HCT116 (cell line): ENCODE measurements at regions not wholly inside any gene's neighbourhood (a gene's known extent, or its start where the extent isn't known, plus 50 kb on each side); places are given as distances from the start of the nearest gene placed in this dataset.

Source experiments
- ATAC-seq: fragments of 200-7000 bp; cut with Tn5 transposase; 2 replicates; pipeline ENCODE4 v1.9.1; 2020; ENCODE audit warnings: mild to moderate bottlenecking, moderate library complexity
- BruUV-seq: library from RNA; stranded (reverse); fragments of 400-500 nt; replicated peaks from 2 replicates; lab custom pipeline; 2021; lab: Mats Ljungman, UMichigan
- CTCF ChIA-PET: fragments of 300-600 bp; sonication (Branson Sonifier 250); formaldehyde crosslinking; loops from one replicate; lab custom pipeline; 2021; ENCODE audit warnings: antibody characterized with exemption; lab: Charles Lee
- POLR2A ChIA-PET: fragments of 300-600, 350-600 bp; sonication (Branson Sonifier 250); formaldehyde crosslinking; loops from one replicate; lab custom pipeline; 2021; ENCODE audit warnings: antibody characterized with exemption; lab: Charles Lee
- RAD21 ChIA-PET, 2 experiments: fragments of 300-600 bp; sonication (Branson Sonifier 250); formaldehyde crosslinking; loops; one replicate each; lab custom pipeline; 2023; ENCODE audit warnings: low total read pairs in 2 of 2; ENCODE audit not compliant: uncharacterized antibody in 2 of 2, unreplicated experiment in 2 of 2, low non-redundant PET in 1 of 2; lab: Charles Lee
- DNase-seq: peaks from one replicate; pipeline ENCODE4 v3.0.0-alpha.2; 2010; ENCODE audit warnings: low read depth, low spot score
- H2AFZ ChIP-seq: fragments of 200-600 bp; shearing (Covaris generic), sonication (generic); 2 replicates; pipeline ENCODE4 v1.6.1; 2017; ENCODE audit warnings: low read depth, mixed run types, mixed read lengths, antibody characterized with exemption, low read length; ENCODE audit not compliant: poor library complexity, severe bottlenecking
- H3K27ac ChIP-seq: 2 replicates; pipeline ENCODE4 v1.5.1; 2012; ENCODE audit warnings: low read depth, low read length
- H3K27me3 ChIP-seq: fragments of 200-600 bp; sonication (generic); 2 replicates; pipeline ENCODE4 v1.6.1; 2016; ENCODE audit warnings: mixed run types, low read length, mixed read lengths; ENCODE audit not compliant: insufficient read depth
- H3K36me3 ChIP-seq, 2 experiments: fragments of 200-500 bp in 1 of 2; fragments of 200-600 bp in 1 of 2; sonication (Bioruptor generic) in 1 of 2; sonication (generic) in 1 of 2; 2 replicates each; pipeline versions ENCODE4 v1.5.1 to v1.6.1; 2014 to 2016; ENCODE audit warnings: low read length in 2 of 2, inconsistent platforms in 1 of 2, mixed read lengths in 1 of 2, mixed run types in 1 of 2; ENCODE audit not compliant: insufficient read depth in 2 of 2, control insufficient read depth in 1 of 2
- H3K4me1 ChIP-seq, 2 experiments: fragments of 200-600 bp in 1 of 2; sonication (generic) in 1 of 2; 2 replicates each; pipeline versions ENCODE4 v1.5.1 to v1.6.1; 2012 to 2017; ENCODE audit warnings: low read length in 2 of 2, inconsistent platforms in 1 of 2, mild to moderate bottlenecking in 1 of 2, mixed read lengths in 1 of 2, mixed run types in 1 of 2, moderate library complexity in 1 of 2; ENCODE audit not compliant: insufficient read depth in 2 of 2, control insufficient read depth in 1 of 2
- H3K4me2 ChIP-seq: fragments of 200-600 bp; sonication (generic); 2 replicates; pipeline ENCODE4 v1.6.1; 2017; ENCODE audit warnings: mixed run types, low read length, mixed read lengths
- H3K4me3 ChIP-seq, 2 experiments: fragments of 200-600 bp in 1 of 2; sonication (generic) in 1 of 2; replicated peaks in 1 of 2; 2 replicates each; pipeline ENCODE4 v1.5.1; 2011 to 2016; ENCODE audit warnings: low read length in 2 of 2, control low read depth in 1 of 2, low read depth in 1 of 2, mild to moderate bottlenecking in 1 of 2, mixed read lengths in 1 of 2, mixed run types in 1 of 2
- H3K79me2 ChIP-seq: fragments of 200-600 bp; sonication (generic); 2 replicates; pipeline ENCODE4 v1.6.1; 2017; ENCODE audit warnings: mild to moderate bottlenecking, mixed run types, low read length, moderate library complexity, mixed read lengths; ENCODE audit not compliant: insufficient read depth
- H3K9ac ChIP-seq: fragments of 200-600 bp; sonication (generic); 2 replicates; pipeline ENCODE4 v1.6.1; 2016; ENCODE audit warnings: low read length, mixed read lengths
- H3K9me2 ChIP-seq: fragments of 200-600 bp; sonication (generic), shearing (Covaris generic); 2 replicates; pipeline ENCODE4 v1.6.1; 2017; ENCODE audit warnings: mixed run types, mild to moderate bottlenecking, moderate library complexity; ENCODE audit not compliant: insufficient read depth
- H3K9me3 ChIP-seq, 2 experiments: fragments of 200-500 bp in 1 of 2; fragments of 200-600 bp in 1 of 2; sonication (Bioruptor generic) in 1 of 2; sonication (generic) in 1 of 2; 2 replicates each; pipeline ENCODE4 v1.6.1; 2014 to 2017; ENCODE audit warnings: low read length in 2 of 2, mixed read lengths in 2 of 2, inconsistent platforms in 1 of 2, low read depth in 1 of 2, mild to moderate bottlenecking in 1 of 2, mixed run types in 1 of 2, moderate library complexity in 1 of 2; ENCODE audit not compliant: control insufficient read depth in 1 of 2, insufficient read depth in 1 of 2
- H4K20me1 ChIP-seq: fragments of 200-600 bp; sonication (generic), shearing (Covaris generic); 2 replicates; pipeline ENCODE4 v1.6.1; 2017; ENCODE audit warnings: mixed run types, mild to moderate bottlenecking, moderate library complexity; ENCODE audit not compliant: insufficient read depth
- CBX3 ChIP-seq: IDR thresholded peaks from 2 replicates; pipeline ENCODE4 v1.6.1; 2012; ENCODE audit warnings: low read depth
- ELF1 ChIP-seq: IDR thresholded peaks from 2 replicates; pipeline ENCODE4 v1.6.1; 2012; ENCODE audit warnings: low read depth, borderline replicate concordance
- EZH2phosphoT487 ChIP-seq: fragments of 200-600 bp; IDR thresholded peaks from 2 replicates; pipeline ENCODE4 v1.6.1; 2018; ENCODE audit warnings: antibody characterized with exemption, borderline replicate concordance
- JUND ChIP-seq: IDR thresholded peaks from 2 replicates; pipeline ENCODE4 v1.6.1; 2012
- MAX ChIP-seq: IDR thresholded peaks from 2 replicates; pipeline ENCODE4 v1.6.1; 2012
- POLR2A ChIP-seq: IDR thresholded peaks from 2 replicates; pipeline ENCODE4 v1.7.0; 2011; ENCODE audit warnings: borderline replicate concordance; ENCODE audit not compliant: insufficient read depth, insufficient read length; ENCODE audit errors: extremely low read depth
- SP1 ChIP-seq: IDR thresholded peaks from 2 replicates; pipeline ENCODE4 v1.6.1; 2012; ENCODE audit warnings: low read depth
- ZFX ChIP-seq: fragments of 450-650 bp; IDR thresholded peaks from 2 replicates; pipeline ENCODE4 v1.6.1; 2017
- ZNF274 ChIP-seq: fragments of 200-500 bp; sonication (Bioruptor generic); IDR thresholded peaks from 2 replicates; pipeline ENCODE4 v1.6.1; 2014; ENCODE audit warnings: mild to moderate bottlenecking, low read depth, low read length, inconsistent platforms
- intact Hi-C: fragments of 100-400 bp; cut with micrococcal nuclease; formaldehyde crosslinking; loops from 2 replicates; pipeline ENCODE4 v1.10.0; 2022
- TF ChIP-seq, protein P1 (sequence below): IDR thresholded peaks from 2 replicates; pipeline ENCODE4 v1.6.1; 2012
- TF ChIP-seq, protein P2 (sequence below), 3 experiments: fragments of 200-600 bp in 1 of 3; sonication (generic) in 1 of 3; IDR thresholded peaks in 2 of 3; conservative IDR thresholded peaks in 1 of 3; 2 replicates each; pipeline ENCODE4 v1.5.1; 2012 to 2017; ENCODE audit warnings: low read depth in 2 of 3, low read length in 2 of 3, antibody characterized with exemption in 1 of 3, borderline replicate concordance in 1 of 3, control low read depth in 1 of 3, mild to moderate bottlenecking in 1 of 3, mixed read lengths in 1 of 3, mixed run types in 1 of 3, moderate library complexity in 1 of 3; ENCODE audit not compliant: insufficient read depth in 1 of 3

GRCh38 chr10:4596951-4597350 is 229.1 kb upstream of the AKR1E2 start:
- Histone ChIP-seq H4K20me1 (no peaks in the 10 kb centered on the region), H3K27me3 (no peaks in the 10 kb centered on the region), H3K36me3 (no peaks in the 10 kb centered on the region), H3K9ac (no peak overlapping the region), H3K4me3 (no peak overlapping the region)
- BruUV-seq, result no TSS peak
- POLR2A ChIA-PET, result no interaction called here
- TF ChIP-seq, protein P1, sequence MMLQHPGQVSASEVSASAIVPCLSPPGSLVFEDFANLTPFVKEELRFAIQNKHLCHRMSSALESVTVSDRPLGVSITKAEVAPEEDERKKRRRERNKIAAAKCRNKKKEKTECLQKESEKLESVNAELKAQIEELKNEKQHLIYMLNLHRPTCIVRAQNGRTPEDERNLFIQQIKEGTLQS, result no peak
- TF ChIP-seq JUND, result no peak
- no peak for TF ChIP-seq POLR2A
- TF ChIP-seq ZFX, result no peak
- TF ChIP-seq ELF1, result no peak
- TF ChIP-seq, protein P2, sequence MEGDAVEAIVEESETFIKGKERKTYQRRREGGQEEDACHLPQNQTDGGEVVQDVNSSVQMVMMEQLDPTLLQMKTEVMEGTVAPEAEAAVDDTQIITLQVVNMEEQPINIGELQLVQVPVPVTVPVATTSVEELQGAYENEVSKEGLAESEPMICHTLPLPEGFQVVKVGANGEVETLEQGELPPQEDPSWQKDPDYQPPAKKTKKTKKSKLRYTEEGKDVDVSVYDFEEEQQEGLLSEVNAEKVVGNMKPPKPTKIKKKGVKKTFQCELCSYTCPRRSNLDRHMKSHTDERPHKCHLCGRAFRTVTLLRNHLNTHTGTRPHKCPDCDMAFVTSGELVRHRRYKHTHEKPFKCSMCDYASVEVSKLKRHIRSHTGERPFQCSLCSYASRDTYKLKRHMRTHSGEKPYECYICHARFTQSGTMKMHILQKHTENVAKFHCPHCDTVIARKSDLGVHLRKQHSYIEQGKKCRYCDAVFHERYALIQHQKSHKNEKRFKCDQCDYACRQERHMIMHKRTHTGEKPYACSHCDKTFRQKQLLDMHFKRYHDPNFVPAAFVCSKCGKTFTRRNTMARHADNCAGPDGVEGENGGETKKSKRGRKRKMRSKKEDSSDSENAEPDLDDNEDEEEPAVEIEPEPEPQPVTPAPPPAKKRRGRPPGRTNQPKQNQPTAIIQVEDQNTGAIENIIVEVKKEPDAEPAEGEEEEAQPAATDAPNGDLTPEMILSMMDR (IDR thresholded peaks at IDR 0.05 in 2 of 3, conservative IDR thresholded peaks at IDR 0.05 in 1 of 3; ENCODE audit: borderline replicate concordance in 1 of 3, insufficient read depth in 1 of 3, low read depth in 2 of 3, low read length in 2 of 3), result no peak
- TF ChIP-seq, all 23 proteins: peak for 0
- Histone ChIP-seq H3K79me2 (no peaks in the 10 kb centered on the region), H3K9me3 (no peaks in the 10 kb centered on the region), H2AFZ (no peak overlapping the region), H3K27ac (no peak overlapping the region), H3K9me2 (no peaks in the 10 kb centered on the region), H3K4me1 (no peaks in the 10 kb centered on the region), H3K4me2 (no peak overlapping the region)
- no peak for DNase-seq
- CTCF ChIA-PET, result no interaction called here
- intact Hi-C loops, result no loop called here
- RAD21 ChIA-PET, result no interaction called here
- ATAC-seq, result no peak

- TF ChIP-seq, protein P2 (IDR thresholded peaks at IDR 0.05 in 2 of 3, conservative IDR thresholded peaks at IDR 0.05 in 1 of 3; ENCODE audit: borderline replicate concordance in 1 of 3, insufficient read depth in 1 of 3, low read depth in 2 of 3, low read length in 2 of 3), result no peak
- TF ChIP-seq EZH2phosphoT487 (no peak), CBX3 (no peak), SP1 (no peak), ELF1 (no peak), MAX (no peak), ZNF274 (no peak)
- TF ChIP-seq, all 23 proteins: peak for 0
- H3K9me2 ChIP-seq, result no peaks in the 10 kb centered on the region
- H3K27ac ChIP-seq, result no peak overlapping the region
- POLR2A ChIA-PET, result no interaction called here
- RAD21 ChIA-PET, result no interaction called here
- no peaks in the 10 kb centered on the region for H4K20me1 ChIP-seq
- intact Hi-C loops, result no loop called here
- CTCF ChIA-PET, result no interaction called here
- no peaks in the 10 kb centered on the region for H3K4me1 ChIP-seq
- no peaks in the 10 kb centered on the region for H3K27me3 ChIP-seq
- DNase-seq (no peak), ATAC-seq (no peak)
- H3K9me3 ChIP-seq, result no peaks in the 10 kb centered on the region
- no peak overlapping the region for H2AFZ ChIP-seq
- no peak overlapping the region for H3K4me2 ChIP-seq
- H3K36me3 ChIP-seq, result no peaks in the 10 kb centered on the region
- no peak overlapping the region for H3K9ac ChIP-seq
- BruUV-seq, result no TSS peak
- H3K79me2 ChIP-seq, result no peaks in the 10 kb centered on the region
- no peak overlapping the region for H3K4me3 ChIP-seq
Measured at GRCh38 chr10:4595719-4596319, 230.2 kb upstream of the AKR1E2 start.
